NB4 (cell line): ENCODE measurements at regions not wholly inside any gene's neighbourhood (a gene's known extent, or its start where the extent isn't known, plus 50 kb on each side); places are given as distances from the start of the nearest gene placed in this dataset.

Source experiments
- TF ChIP-seq, protein P1 (sequence below): IDR thresholded peaks from one replicate; pipeline ENCODE4 v1.5.1; 2012; ENCODE audit warnings: low read depth, low read length
- TF ChIP-seq, protein P2 (sequence below): IDR thresholded peaks from 2 replicates; pipeline ENCODE4 v1.6.1; 2011; ENCODE audit warnings: low read depth, low read length

DNA sequence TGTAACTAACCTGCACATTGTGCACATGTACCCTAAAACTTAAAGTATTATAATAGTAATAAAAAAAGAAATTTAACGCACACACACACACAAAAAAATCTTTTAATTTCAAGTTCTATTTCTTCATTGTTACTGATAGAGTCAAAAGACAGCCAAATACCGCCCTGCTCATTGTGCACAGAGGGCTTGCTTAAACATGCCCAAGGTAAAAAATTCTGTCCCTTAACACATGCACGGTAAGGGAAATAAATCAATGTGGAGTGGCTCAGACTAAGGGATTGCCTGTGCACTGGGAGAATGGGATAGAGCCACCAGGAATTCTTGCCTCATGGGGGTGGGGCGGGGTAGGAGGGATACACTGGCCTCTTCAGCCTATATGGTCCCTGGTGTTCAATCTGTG, 468.0 kb downstream of the NUP35 start:
- TF ChIP-seq, protein P1, sequence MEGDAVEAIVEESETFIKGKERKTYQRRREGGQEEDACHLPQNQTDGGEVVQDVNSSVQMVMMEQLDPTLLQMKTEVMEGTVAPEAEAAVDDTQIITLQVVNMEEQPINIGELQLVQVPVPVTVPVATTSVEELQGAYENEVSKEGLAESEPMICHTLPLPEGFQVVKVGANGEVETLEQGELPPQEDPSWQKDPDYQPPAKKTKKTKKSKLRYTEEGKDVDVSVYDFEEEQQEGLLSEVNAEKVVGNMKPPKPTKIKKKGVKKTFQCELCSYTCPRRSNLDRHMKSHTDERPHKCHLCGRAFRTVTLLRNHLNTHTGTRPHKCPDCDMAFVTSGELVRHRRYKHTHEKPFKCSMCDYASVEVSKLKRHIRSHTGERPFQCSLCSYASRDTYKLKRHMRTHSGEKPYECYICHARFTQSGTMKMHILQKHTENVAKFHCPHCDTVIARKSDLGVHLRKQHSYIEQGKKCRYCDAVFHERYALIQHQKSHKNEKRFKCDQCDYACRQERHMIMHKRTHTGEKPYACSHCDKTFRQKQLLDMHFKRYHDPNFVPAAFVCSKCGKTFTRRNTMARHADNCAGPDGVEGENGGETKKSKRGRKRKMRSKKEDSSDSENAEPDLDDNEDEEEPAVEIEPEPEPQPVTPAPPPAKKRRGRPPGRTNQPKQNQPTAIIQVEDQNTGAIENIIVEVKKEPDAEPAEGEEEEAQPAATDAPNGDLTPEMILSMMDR = no peak
- TF ChIP-seq, protein P2, sequence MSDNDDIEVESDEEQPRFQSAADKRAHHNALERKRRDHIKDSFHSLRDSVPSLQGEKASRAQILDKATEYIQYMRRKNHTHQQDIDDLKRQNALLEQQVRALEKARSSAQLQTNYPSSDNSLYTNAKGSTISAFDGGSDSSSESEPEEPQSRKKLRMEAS = no peak
